Smooth muscle cell (in vitro differentiated cells): ENCODE measurements at regions not wholly inside any gene's neighbourhood (a gene's known extent, or its start where the extent isn't known, plus 50 kb on each side); places are given as distances from the start of the nearest gene placed in this dataset.
"Not testable (repeated sequence)": the region's sequence is repeated elsewhere in the genome, so short reads cannot be mapped to it uniquely, and the experiment has no call there.

Source experiments
- DNase-seq: peaks from one replicate; lab custom pipeline; 2025; ENCODE audit not compliant: unreplicated experiment; lab: John Stamatoyannopoulos, UW
- H2AFZ ChIP-seq: fragments of 200-600 bp; sonication (generic); 2 replicates; pipeline ENCODE4 v1.6.0; 2016; ENCODE audit warnings: antibody characterized with exemption, low read depth, mild to moderate bottlenecking
- H3F3A ChIP-seq: fragments of 200-600 bp; sonication (generic); 2 replicates; pipeline ENCODE4 v1.6.0; 2017; ENCODE audit warnings: antibody characterized with exemption, low read depth
- H3K27ac ChIP-seq: fragments of 200-600 bp; sonication (generic); 2 replicates; pipeline ENCODE4 v1.5.1; 2016; ENCODE audit warnings: low read depth, mild to moderate bottlenecking
- H3K27me3 ChIP-seq: fragments of 200-600 bp; sonication (generic); 2 replicates; pipeline ENCODE4 v1.6.1; 2016; ENCODE audit warnings: low read depth, mild to moderate bottlenecking
- H3K36me3 ChIP-seq: fragments of 200-600 bp; sonication (generic); 2 replicates; pipeline ENCODE4 v1.5.1; 2016; ENCODE audit warnings: low read depth
- H3K4me1 ChIP-seq: fragments of 200-600 bp; sonication (generic); 2 replicates; pipeline ENCODE4 v1.5.1; 2016; ENCODE audit warnings: low read depth
- H3K4me2 ChIP-seq: fragments of 200-600 bp; sonication (generic); 2 replicates; pipeline ENCODE4 v1.6.0; 2016; ENCODE audit warnings: mild to moderate bottlenecking
- H3K4me3 ChIP-seq: fragments of 200-600 bp; sonication (generic); 2 replicates; pipeline ENCODE4 v1.5.1; 2016; ENCODE audit warnings: mild to moderate bottlenecking
- H3K79me2 ChIP-seq: fragments of 200-600 bp; sonication (generic); 2 replicates; pipeline ENCODE4 v1.6.0; 2016; ENCODE audit warnings: low read depth, mild to moderate bottlenecking
- H3K9ac ChIP-seq: fragments of 200-600 bp; sonication (generic); 2 replicates; pipeline ENCODE4 v1.6.0; 2016; ENCODE audit warnings: low read depth
- H3K9me3 ChIP-seq: fragments of 200-600 bp; sonication (generic); replicated peaks from 2 replicates; pipeline ENCODE4 v1.5.1; 2016; ENCODE audit warnings: low read depth
- H4K20me1 ChIP-seq: fragments of 200-600 bp; sonication (generic); 2 replicates; pipeline ENCODE4 v1.6.0; 2016; ENCODE audit warnings: low read depth
- WGBS: methylation state at CpG from one replicate; pipeline ENCODE4 v1.1.7; 2016; ENCODE audit warnings: low lambda C conversion rate; 5-methylcytosine and 5-hydroxymethylcytosine counted together
- TF ChIP-seq, protein P1 (sequence below): fragments of 200-600 bp; sonication (generic); IDR thresholded peaks from 2 replicates; pipeline ENCODE4 v1.5.1; 2017; ENCODE audit warnings: borderline replicate concordance, mild to moderate bottlenecking, antibody characterized with exemption; ENCODE audit not compliant: insufficient read depth, poor library complexity, severe bottlenecking

GRCh38 chrX:137119049-137119448, 85.3 kb upstream of the GPR101 start:
- H2AFZ ChIP-seq: no peak overlapping the region
- H3K36me3 ChIP-seq: no peaks in the 10 kb centered on the region
- TF ChIP-seq, protein P1, sequence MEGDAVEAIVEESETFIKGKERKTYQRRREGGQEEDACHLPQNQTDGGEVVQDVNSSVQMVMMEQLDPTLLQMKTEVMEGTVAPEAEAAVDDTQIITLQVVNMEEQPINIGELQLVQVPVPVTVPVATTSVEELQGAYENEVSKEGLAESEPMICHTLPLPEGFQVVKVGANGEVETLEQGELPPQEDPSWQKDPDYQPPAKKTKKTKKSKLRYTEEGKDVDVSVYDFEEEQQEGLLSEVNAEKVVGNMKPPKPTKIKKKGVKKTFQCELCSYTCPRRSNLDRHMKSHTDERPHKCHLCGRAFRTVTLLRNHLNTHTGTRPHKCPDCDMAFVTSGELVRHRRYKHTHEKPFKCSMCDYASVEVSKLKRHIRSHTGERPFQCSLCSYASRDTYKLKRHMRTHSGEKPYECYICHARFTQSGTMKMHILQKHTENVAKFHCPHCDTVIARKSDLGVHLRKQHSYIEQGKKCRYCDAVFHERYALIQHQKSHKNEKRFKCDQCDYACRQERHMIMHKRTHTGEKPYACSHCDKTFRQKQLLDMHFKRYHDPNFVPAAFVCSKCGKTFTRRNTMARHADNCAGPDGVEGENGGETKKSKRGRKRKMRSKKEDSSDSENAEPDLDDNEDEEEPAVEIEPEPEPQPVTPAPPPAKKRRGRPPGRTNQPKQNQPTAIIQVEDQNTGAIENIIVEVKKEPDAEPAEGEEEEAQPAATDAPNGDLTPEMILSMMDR: no peak
- H3K79me2 ChIP-seq: no peaks in the 10 kb centered on the region
- no peak overlapping the region for H3K4me2 ChIP-seq
- H3K4me3 ChIP-seq: no peak overlapping the region
- no peaks in the 10 kb centered on the region for H3K9me3 ChIP-seq
- H3F3A ChIP-seq: no peaks in the 10 kb centered on the region
- no peaks in the 10 kb centered on the region for H4K20me1 ChIP-seq
- no peak overlapping the region for H3K27ac ChIP-seq
- H3K4me1 ChIP-seq: no peaks in the 10 kb centered on the region
- DNase-seq: no peak
- WGBS: 56% methylated on average over 1 of the region's 1 CpG
- H3K27me3 ChIP-seq: peaks cover 2% of the 10 kb centered on the region
- no peak overlapping the region for H3K9ac ChIP-seq

GRCh38 chrX:137118536-137118935, 84.7 kb upstream of the GPR101 start:
- no peak overlapping the region for H3K4me3 ChIP-seq
- DNase-seq: no peak
- H3K4me1 ChIP-seq: no peaks in the 10 kb centered on the region
- H3K9ac ChIP-seq: no peak overlapping the region
- WGBS: 81% methylated on average over 1 of the region's 1 CpG
- H3K36me3 ChIP-seq: no peaks in the 10 kb centered on the region
- no peak overlapping the region for H2AFZ ChIP-seq
- TF ChIP-seq, protein P1: no peak
- no peaks in the 10 kb centered on the region for H3K9me3 ChIP-seq
- no peak overlapping the region for H3K4me2 ChIP-seq
- no peaks in the 10 kb centered on the region for H3F3A ChIP-seq
- no peak overlapping the region for H3K27ac ChIP-seq
- no peaks in the 10 kb centered on the region for H4K20me1 ChIP-seq
- peaks cover 2% of the 10 kb centered on the region for H3K27me3 ChIP-seq
- no peaks in the 10 kb centered on the region for H3K79me2 ChIP-seq

GRCh38 chrX:137118136-137118535, 84.3 kb upstream of the GPR101 start:
- DNase-seq: no peak
- Histone ChIP-seq H3K9me3 (no peaks in the 10 kb centered on the region), H3K9ac (no peak overlapping the region), H3K4me2 (no peak overlapping the region), H3K4me1 (no peaks in the 10 kb centered on the region), H3K27ac (no peak overlapping the region), H2AFZ (no peak overlapping the region), H3F3A (no peaks in the 10 kb centered on the region), H3K36me3 (no peaks in the 10 kb centered on the region), H3K4me3 (no peak overlapping the region), H4K20me1 (no peaks in the 10 kb centered on the region), H3K27me3 (peaks cover 2% of the 10 kb centered on the region), H3K79me2 (no peaks in the 10 kb centered on the region)
- TF ChIP-seq, protein P1: no peak
- WGBS: 39% methylated on average over 2 of the region's 2 CpGs

- H3K36me3 ChIP-seq, H3F3A ChIP-seq, H3K27me3 ChIP-seq, H3K9ac ChIP-seq, DNase-seq, H2AFZ ChIP-seq, H3K4me1 ChIP-seq, H3K4me2 ChIP-seq, H3K4me3 ChIP-seq, H3K9me3 ChIP-seq, H3K79me2 ChIP-seq, H3K27ac ChIP-seq, H4K20me1 ChIP-seq: not testable (repeated sequence)
- 91% methylated on average over 3 of the region's 3 CpGs for whole genome bisulfite sequencing
These were observed 74.1 kb upstream of the GPR101 start for GRCh38 chrX:137107877-137108276.
